ENCODE measurements at regions not wholly inside any gene's neighbourhood (a gene's known extent, or its start where the extent isn't known, plus 50 kb on each side); places are given as distances from the start of the nearest gene placed in this dataset.

DNA sequence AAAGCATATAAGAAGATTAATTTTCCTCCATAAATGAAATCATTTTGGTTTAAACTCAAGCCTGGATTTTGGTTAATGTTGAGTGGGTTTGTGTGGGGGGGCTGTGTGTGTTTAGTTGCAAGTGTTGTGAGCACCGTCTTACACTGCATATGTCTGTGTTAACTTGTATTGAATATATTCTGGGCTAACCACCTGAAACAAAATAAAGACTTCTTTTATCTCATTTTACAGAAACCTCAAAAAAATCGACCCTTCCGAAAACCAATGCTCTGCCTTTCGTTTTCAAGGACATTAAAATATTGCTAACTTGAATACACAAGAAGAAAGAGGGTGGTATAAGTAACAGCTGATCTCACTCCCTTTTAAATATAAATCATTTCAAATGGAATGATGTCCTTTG lies 192.2 kb upstream of the BLID start:
- TF ChIP-seq DDX20 (tag; IDR thresholded peaks at IDR 0.05; ENCODE audit: low read depth): no peak
- TF ChIP-seq, protein P1, sequence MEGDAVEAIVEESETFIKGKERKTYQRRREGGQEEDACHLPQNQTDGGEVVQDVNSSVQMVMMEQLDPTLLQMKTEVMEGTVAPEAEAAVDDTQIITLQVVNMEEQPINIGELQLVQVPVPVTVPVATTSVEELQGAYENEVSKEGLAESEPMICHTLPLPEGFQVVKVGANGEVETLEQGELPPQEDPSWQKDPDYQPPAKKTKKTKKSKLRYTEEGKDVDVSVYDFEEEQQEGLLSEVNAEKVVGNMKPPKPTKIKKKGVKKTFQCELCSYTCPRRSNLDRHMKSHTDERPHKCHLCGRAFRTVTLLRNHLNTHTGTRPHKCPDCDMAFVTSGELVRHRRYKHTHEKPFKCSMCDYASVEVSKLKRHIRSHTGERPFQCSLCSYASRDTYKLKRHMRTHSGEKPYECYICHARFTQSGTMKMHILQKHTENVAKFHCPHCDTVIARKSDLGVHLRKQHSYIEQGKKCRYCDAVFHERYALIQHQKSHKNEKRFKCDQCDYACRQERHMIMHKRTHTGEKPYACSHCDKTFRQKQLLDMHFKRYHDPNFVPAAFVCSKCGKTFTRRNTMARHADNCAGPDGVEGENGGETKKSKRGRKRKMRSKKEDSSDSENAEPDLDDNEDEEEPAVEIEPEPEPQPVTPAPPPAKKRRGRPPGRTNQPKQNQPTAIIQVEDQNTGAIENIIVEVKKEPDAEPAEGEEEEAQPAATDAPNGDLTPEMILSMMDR (IDR thresholded peaks at IDR 0.05 in 2 of 3, conservative IDR thresholded peaks at IDR 0.05 in 1 of 3; ENCODE audit: insufficient read depth in 2 of 3, low read depth in 1 of 3, low read length in 3 of 3): no peak
- no peak for TF ChIP-seq SIN3B (IDR thresholded peaks at IDR 0.05; ENCODE audit: low read depth)

Data from K562 (cell line).